ELF-1 (cell line): ENCODE measurements at regions not wholly inside any gene's neighbourhood (a gene's known extent, or its start where the extent isn't known, plus 50 kb on each side); places are given as distances from the start of the nearest gene placed in this dataset.
"Not testable (repeated sequence)": the region's sequence is repeated elsewhere in the genome, so short reads cannot be mapped to it uniquely, and the experiment has no call there.

Experiments used
- DNase-seq: peaks from one replicate; pipeline ENCODE4 v3.0.0-alpha.2; 2016; ENCODE audit warnings: low read depth, low spot score

DNA sequence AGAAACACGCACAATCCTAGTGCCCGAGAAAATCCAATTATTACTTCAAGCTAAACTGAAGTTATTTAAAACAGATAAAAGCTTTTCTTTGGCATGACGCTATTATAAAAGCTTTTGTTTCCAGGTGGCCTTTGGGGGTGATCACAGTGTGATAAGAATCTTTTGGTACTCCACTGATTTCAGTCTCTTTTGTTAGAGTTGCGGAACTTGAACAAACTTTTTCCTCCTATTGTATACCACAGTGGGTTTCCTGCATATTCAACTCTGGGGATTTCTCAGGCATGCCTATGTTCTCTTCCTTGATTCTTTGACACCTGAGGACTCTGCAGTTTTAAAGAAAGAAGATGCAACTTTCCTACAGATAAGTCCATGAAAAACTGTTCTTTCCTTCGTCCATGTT is 99.7 kb upstream of the PITRM1 start:
- DNase-seq, result no peak

- no peak for DNase-seq
Observed at GRCh38 chr10:3271354-3272115, 99.0 kb upstream of the PITRM1 start.

DNA sequence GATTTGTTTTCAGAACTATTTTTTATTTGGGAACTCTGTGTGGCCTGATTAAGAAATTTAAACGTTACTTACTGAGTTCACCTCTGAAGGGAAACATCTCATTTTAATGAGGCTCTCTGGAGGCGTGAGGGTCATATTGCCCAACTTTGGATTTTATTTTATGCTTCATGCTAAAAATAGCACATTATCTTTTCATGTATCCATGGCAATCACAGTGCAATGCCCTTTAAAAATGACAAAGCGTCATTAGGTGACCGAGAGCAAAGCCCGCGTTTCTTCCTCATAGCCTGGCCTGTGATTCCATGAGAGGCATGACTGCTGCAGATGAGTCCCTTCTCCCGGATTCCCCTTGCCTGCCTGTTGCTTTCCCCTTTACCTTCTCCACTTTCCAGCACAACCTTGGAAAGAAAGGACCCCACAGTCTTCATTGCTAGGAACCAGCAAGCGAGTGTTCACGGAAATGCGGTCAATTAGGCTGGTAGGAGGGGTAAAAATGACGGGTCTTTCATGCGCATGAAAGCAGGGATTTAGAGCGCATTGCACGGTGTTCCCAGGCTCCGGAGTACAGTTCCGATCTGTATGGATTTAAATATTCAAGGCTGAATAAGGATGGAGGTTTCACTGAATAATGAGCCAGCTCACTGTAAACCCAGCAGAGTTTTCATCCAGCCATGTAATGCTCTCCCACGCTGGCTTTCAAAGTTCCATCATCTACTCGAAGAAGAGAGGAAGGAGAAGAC is 98.2 kb upstream of the PITRM1 start:
- DNase-seq, result no peak

GRCh38 chr10:3268025-3268424 is 95.4 kb upstream of the PITRM1 start:
- no peak for DNase-seq

GRCh38 chr10:3265088-3265487 is 92.5 kb upstream of the PITRM1 start:
- no peak for DNase-seq

DNA sequence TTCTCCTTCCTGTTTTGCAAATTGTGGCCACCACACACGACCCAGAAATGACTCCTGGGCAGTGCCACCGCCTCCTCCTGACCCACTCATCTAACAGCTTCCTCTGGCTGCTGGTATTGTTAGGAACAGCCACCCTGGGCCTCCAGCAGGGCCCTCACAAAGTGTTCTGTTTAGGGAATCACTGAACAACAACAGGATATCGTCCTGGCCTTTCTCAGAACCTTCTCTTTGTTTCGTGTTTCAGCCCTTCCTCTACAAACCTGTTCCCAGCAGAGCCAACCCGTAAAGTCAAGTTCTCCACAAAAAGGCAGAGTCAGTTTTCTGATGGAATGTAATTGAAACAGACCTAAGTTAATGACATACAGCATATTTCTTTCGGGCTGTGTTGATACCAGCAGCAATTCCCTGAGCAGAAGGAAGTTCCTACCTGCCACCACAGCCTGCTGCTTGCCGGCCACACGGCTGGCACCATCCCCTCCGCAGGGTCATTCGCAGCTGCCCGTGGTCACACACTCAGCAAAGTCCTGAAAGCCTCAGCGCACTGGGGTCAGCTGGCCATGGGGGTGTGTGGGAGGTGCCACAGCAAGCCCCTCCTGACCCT is 91.7 kb upstream of the PITRM1 start:
- DNase-seq, result peak; percentile 28

GRCh38 chr10:3263747-3264146 is 91.2 kb upstream of the PITRM1 start:
- no peak for DNase-seq

DNA sequence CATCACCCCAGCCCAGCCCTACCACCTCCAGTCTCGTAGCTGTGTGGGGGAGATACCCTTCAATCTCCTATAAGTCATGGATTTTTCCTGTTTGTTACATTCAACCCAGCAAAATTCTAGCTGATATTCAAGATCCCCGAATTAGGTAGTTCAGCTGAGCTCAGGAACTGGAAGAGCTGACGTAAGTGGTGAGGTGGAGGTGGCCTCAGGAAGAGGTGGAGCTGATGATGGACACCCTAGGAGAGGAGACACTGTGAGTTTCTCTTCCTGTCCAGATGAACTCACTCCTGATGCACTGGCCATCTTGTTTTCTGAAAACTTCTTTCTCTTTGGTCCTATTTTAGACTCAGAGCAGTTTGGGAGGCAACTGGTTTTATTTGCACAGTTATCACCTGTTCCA is 90.5 kb upstream of the PITRM1 start:
- DNase-seq, result no peak

DNA sequence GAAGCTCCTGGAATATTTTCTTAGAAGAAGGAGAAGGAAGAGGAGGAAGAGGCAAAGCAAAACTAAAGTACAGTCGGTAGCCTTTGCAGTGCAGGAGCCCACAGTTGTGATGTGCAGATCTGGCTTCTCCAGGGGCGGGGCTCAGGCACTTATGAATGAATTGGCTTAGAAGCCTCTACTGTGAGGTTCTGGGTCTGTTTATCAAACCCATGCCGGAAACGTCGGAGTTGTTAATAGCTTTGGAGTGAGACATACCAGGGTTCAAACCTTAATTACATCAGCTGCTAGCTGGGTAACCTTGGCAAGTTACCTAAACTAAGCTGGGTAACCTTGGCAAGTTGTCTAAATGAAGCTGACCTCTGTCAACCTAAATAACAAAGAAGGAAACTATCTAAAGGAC is 89.3 kb upstream of the PITRM1 start:
- DNase-seq, result no peak

- peak; percentile 61 for DNase-seq
Observed at GRCh38 chr10:3260066-3260834, 87.7 kb upstream of the PITRM1 start.

DNA sequence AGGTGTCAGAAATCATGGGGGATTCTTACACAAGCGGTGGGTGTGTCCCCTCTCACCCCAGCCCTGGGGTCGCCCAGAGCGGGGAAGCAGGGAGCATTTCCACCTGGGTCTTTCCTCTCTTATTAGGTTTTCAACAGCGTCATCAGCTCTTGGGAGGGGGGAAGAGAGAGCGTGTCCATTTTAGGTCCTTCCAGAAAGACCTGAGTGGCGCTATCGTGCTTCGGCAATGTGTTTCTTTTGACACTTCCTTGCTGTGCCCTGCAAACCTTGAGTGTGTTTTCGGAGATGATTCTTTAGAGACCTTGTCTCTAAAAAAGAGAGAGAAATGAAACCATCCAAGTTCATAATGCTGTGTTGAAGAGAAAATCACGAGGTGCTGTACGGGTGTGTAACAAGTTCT is 86.9 kb upstream of the PITRM1 start:
- no peak for DNase-seq

DNA sequence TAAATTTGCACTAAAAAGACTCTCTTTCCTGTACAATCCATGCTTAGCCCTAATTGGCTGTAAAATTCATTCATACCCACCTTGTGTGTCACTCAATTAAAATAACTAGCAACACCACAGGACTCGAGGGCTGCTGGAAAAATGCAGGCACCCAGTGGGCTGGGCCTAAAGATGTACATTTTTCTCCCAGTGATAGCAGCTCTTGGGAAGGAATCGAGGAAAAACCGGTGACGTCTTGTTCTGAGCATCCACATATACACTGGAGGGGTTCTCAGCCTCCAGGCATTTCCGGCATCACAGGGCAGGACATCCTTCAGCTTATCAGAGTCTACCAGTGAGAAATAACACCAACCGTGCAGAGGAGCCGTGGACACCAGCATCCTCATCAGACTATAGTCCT is 85.8 kb upstream of the PITRM1 start:
- no peak for DNase-seq

DNA sequence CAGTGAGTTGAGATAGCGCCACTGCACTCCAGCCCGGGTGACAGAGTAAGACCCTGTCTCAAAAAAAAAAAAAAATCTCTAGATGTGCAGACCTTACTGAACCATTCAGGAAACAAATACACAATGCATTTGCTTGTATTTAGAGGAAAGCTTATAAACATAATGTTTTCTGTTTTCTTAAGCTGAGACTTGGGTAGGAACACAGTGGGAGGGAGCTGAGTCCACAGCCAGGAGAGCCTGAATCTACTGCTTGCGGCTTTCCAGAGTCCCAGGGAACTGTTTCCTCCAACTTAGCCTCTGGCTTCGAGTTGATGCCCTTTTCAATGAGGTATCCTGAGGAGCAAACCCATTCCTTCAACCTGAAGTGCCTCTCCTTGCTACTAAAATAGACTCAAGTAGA is 83.0 kb upstream of the PITRM1 start:
- no peak for DNase-seq

- no peak for DNase-seq
Observed at GRCh38 chr10:3255075-3255474, 82.5 kb upstream of the PITRM1 start.

GRCh38 chr10:3253974-3254373 is 81.4 kb upstream of the PITRM1 start:
- not testable (repeated sequence) for DNase-seq

DNA sequence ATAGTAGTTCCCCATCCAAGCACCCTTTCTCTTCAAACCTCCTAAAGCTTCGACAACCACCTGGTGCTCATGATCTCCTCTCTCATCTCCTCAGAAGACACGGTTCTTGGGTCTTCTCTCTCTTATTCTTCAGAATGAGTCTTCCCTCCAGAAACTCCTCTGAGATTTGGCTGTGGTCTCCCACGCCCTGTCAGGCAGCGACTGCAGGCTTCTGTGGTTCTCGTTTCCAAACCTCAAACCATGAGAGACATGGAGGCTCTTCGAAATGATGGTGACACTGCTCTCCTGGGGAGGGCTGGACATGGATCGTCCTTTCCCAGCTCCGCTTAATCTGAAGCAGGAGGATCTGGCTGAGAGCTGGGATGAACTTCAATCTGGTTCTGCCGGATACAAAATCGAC is 78.6 kb upstream of the PITRM1 start:
- DNase-seq, result no peak

DNA sequence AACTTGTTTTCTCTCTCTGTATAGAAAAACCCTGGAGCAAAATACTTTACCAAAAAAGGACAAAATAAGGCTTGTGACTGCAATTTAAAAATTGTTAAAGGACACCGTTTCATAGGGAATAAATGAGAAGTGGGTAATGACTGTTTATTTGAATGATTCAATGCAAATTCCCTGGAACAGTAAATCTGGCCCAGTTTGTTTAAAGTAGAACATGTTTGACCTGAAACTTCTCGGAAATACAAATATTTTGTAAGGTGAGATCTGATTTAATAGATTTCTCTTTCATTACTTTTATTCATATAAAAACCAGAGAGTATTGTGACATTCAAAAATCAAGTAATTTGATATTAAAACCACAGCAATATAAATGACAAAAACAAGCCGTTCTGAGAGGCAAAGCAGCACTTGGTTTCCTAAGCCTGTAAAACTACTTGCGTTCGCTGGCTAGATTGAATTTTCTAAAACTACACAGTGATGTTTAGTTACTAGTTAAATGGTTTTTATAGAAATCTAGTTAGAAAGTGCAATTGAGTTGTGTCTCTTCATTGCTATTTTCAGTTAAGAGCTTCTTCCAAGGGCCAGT is 76.8 kb upstream of the PITRM1 start:
- no peak for DNase-seq

DNA sequence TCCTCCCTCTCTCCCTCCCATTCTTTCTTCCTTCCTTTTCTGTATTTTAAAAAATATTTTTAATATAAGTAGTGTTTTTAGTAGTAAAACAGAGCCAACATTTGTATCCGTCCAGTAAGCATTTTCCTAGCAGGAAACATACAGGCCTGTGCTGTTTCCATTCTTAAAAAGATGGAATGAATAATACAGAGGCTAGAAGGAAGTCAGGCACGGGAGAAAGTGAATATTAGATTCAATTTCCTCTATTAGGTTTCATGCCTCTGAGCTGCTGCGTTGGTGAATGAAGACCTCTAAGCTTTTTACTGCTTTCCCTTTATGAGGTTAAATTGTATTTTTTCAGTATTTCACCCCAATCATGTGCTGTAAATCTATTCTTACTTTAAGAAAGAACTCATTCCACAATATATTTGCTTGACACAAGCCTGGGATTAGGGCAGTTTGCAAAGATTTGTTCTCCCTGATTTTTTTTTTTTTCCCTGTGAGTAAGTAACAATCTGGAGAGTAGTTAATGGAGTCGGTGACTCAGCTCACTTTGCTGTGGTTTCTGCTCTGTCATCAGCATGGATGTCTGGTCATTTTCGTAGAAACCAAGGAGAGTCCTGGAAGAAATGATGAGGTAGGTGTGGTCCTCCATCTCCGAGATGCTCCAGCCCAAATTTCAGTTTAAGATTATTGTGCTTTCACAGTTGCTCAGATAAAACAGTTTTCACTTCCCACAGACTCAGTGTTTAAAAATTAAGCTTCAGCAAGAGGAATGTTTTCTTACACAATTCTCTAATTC is 76.1 kb upstream of the PITRM1 start:
- DNase-seq, result no peak

- no peak for DNase-seq
Observed at GRCh38 chr10:3245395-3245794, 72.8 kb upstream of the PITRM1 start.

DNA sequence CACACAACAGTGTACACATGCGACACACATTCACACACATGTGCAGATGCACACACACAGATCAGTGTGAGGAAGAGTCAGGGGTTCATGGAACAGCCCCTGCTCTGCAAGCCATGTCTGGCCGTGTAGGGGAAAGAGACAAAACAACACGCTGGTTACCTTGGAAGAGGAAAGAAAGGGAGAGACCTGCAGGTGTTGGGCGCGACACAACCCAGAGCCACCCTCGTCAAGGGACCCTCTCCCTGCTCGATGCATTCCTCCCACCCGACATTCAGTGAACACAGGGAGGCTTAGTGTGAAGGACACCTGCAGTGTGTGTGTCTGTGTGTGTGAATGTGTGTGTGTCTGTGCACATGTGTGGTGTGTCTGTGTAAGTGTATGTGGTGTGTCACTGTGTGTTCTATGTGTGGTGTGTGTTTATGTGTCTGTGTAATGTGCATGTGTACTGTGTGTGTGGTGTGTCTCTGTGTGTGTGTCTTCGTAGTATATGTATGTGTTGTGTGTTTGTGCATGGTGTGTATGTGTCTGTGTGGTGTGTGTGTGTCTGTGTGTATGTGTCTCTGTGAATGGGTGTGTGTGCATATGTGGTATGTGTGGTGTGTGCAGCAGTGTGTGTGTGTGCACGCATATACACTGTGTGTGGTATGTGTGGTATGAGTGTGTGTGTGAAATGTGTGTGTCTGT is 69.5 kb upstream of the PITRM1 start:
- no peak for DNase-seq
